ENCODE measurements at regions not wholly inside any gene's neighbourhood (a gene's known extent, or its start where the extent isn't known, plus 50 kb on each side); places are given as distances from the start of the nearest gene placed in this dataset.

GRCh38 chr6:170043150-170043819 is 247.6 kb downstream of the DLL1 start:
- WGBS, 3 donors = 81 to 85% (median 81%) methylated on average over 21 of the region's 21 CpGs
- Histone ChIP-seq H3K36me3 (ENCODE audit: control insufficient read depth in 3 of 3, insufficient read depth in 2 of 3, low read depth in 1 of 3, low read length in 3 of 3) (no peaks in the 10 kb centered on the region), H3K27ac (ENCODE audit: low read depth in 1 of 3, low read length in 2 of 3) (no peak overlapping the region), H3K4me1 (ENCODE audit: control insufficient read depth in 3 of 3, insufficient read depth in 2 of 3, low read depth in 1 of 3, low read length in 2 of 3) (no peaks in the 10 kb centered on the region), H3K4me3 (ENCODE audit: low read depth in 1 of 3, low read length in 3 of 3) (no peak overlapping the region), H3K27me3 (ENCODE audit: control insufficient read depth in 3 of 3, insufficient read depth in 3 of 3, low read length in 3 of 3) (no peaks in the 10 kb centered on the region), H3K9me3 (ENCODE audit: control insufficient read depth in 2 of 2, insufficient read depth in 1 of 2, low read depth in 1 of 2, low read length in 1 of 2) (peaks cover 0 to 4% of the 10 kb centered on the region in 2 donors)
- FAIRE-seq (no peak), DNase-seq (no peak)

DNA sequence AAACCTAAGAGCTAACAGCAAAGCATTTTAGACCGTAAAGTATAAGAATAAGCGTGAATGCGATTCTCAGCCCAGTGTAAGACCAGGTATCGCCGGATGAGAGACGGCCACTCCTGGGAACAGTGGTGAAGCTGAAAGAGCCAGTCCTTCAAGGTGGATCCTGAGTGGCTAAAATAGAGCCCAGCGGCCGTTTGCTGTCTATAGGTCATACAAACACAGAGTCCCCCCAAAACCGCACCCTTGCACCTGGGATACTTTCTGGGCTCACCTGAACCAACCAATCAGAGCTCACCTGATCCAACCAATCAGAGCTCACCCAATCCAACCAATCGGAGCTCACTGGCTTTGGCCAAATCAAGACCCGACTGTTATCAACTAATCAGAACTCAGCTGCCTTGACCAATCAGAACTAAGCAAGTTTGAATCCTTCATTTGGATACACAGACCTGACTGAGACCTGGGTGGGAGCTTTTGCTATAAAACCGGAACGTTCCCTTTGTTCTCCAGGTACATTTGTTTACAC is 248.2 kb downstream of the DLL1 start:
- no peak for FAIRE-seq
- H3K9me3 ChIP-seq (ENCODE audit: control insufficient read depth in 2 of 2, insufficient read depth in 1 of 2, low read depth in 1 of 2, low read length in 1 of 2) = no peaks in the 10 kb centered on the region
- H3K27ac ChIP-seq (ENCODE audit: low read depth in 1 of 3, low read length in 2 of 3) = no peak overlapping the region
- H3K4me3 ChIP-seq (ENCODE audit: low read depth in 1 of 3, low read length in 3 of 3) = no peak overlapping the region
- no peak for DNase-seq
- peaks cover 0 to 4% (median 0%) of the 10 kb centered on the region in 3 donors for H3K4me1 ChIP-seq (ENCODE audit: control insufficient read depth in 3 of 3, insufficient read depth in 2 of 3, low read depth in 1 of 3, low read length in 2 of 3)
- H3K27me3 ChIP-seq (ENCODE audit: control insufficient read depth in 3 of 3, insufficient read depth in 3 of 3, low read length in 3 of 3) = no peaks in the 10 kb centered on the region
- WGBS, 3 donors = 88 to 94% (median 90%) methylated on average over 13 of the region's 13 CpGs
- no peaks in the 10 kb centered on the region for H3K36me3 ChIP-seq (ENCODE audit: control insufficient read depth in 3 of 3, insufficient read depth in 2 of 3, low read depth in 1 of 3, low read length in 3 of 3)

GRCh38 chr6:170042123-170042522 is 248.8 kb downstream of the DLL1 start:
- no peaks in the 10 kb centered on the region for H3K36me3 ChIP-seq (ENCODE audit: control insufficient read depth in 3 of 3, insufficient read depth in 2 of 3, low read depth in 1 of 3, low read length in 3 of 3)
- H3K27ac ChIP-seq (ENCODE audit: low read depth in 1 of 3, low read length in 2 of 3) = no peak overlapping the region
- H3K9me3 ChIP-seq (ENCODE audit: control insufficient read depth in 2 of 2, insufficient read depth in 1 of 2, low read depth in 1 of 2, low read length in 1 of 2) = no peaks in the 10 kb centered on the region
- no peak overlapping the region for H3K4me3 ChIP-seq (ENCODE audit: low read depth in 1 of 3, low read length in 3 of 3)
- 65 to 73% (median 71%) methylated on average over 4 of the region's 4 CpGs for WGBS, 3 donors
- H3K4me1 ChIP-seq (ENCODE audit: control insufficient read depth in 3 of 3, insufficient read depth in 2 of 3, low read depth in 1 of 3, low read length in 2 of 3) = peaks cover 0 to 4% (median 0%) of the 10 kb centered on the region in 3 donors
- FAIRE-seq (no peak), DNase-seq (no peak)
- H3K27me3 ChIP-seq (ENCODE audit: control insufficient read depth in 3 of 3, insufficient read depth in 3 of 3, low read length in 3 of 3) = no peaks in the 10 kb centered on the region

DNA sequence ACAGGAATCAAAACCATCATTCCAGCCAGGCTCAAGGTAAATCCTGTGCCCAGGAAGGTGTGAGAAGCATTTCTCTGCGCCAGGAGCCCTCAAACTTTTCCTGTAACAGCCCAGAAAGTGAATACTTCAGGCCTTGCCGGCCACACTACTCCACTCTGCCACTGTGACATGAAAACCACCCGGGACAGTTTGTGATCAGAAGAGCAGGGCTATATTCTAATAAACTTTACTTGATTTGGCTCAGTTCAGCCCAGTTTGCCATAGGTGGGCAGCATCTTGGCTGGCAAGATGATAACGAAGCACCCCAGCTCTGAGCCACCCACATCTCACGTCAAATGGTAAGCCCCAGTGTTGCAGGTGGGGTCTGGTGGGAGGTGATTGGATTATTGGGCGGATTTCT is 249.4 kb downstream of the DLL1 start:
- Histone ChIP-seq H3K9me3 (ENCODE audit: control insufficient read depth in 2 of 2, insufficient read depth in 1 of 2, low read depth in 1 of 2, low read length in 1 of 2) (no peaks in the 10 kb centered on the region), H3K27ac (ENCODE audit: low read depth in 1 of 3, low read length in 2 of 3) (no peak overlapping the region), H3K27me3 (ENCODE audit: control insufficient read depth in 3 of 3, insufficient read depth in 3 of 3, low read length in 3 of 3) (no peaks in the 10 kb centered on the region), H3K4me3 (ENCODE audit: low read depth in 1 of 3, low read length in 3 of 3) (no peak overlapping the region), H3K36me3 (ENCODE audit: control insufficient read depth in 3 of 3, insufficient read depth in 2 of 3, low read depth in 1 of 3, low read length in 3 of 3) (no peaks in the 10 kb centered on the region), H3K4me1 (ENCODE audit: control insufficient read depth in 3 of 3, insufficient read depth in 2 of 3, low read depth in 1 of 3, low read length in 2 of 3) (peaks cover 0 to 4% (median 0%) of the 10 kb centered on the region in 3 donors)
- FAIRE-seq = no peak
- WGBS, 3 donors = 80 to 86% (median 84%) methylated on average over 6 of the region's 6 CpGs
- DNase-seq = no peak

- Histone ChIP-seq H3K36me3 (ENCODE audit: control insufficient read depth in 3 of 3, insufficient read depth in 2 of 3, low read depth in 1 of 3, low read length in 3 of 3) (no peaks in the 10 kb centered on the region), H3K4me1 (ENCODE audit: control insufficient read depth in 3 of 3, insufficient read depth in 2 of 3, low read depth in 1 of 3, low read length in 2 of 3) (peaks cover 0 to 4% (median 0%) of the 10 kb centered on the region in 3 donors), H3K27me3 (ENCODE audit: control insufficient read depth in 3 of 3, insufficient read depth in 3 of 3, low read length in 3 of 3) (no peaks in the 10 kb centered on the region), H3K4me3 (ENCODE audit: low read depth in 1 of 3, low read length in 3 of 3) (no peak overlapping the region), H3K9me3 (ENCODE audit: control insufficient read depth in 2 of 2, insufficient read depth in 1 of 2, low read depth in 1 of 2, low read length in 1 of 2) (peaks cover 0 to 3% of the 10 kb centered on the region in 2 donors), H3K27ac (ENCODE audit: low read depth in 1 of 3, low read length in 2 of 3) (no peak overlapping the region)
- DNase-seq (no peak), FAIRE-seq (no peak)
- WGBS, 3 donors = 73 to 86% (median 82%) methylated on average over 5 of the region's 5 CpGs
Observed at GRCh38 chr6:170040906-170041305, 250.0 kb downstream of the DLL1 start.

- WGBS, 3 donors = 56 to 78% (median 58%) methylated on average over 9 of the region's 9 CpGs
- no peak for FAIRE-seq
Observed at GRCh38 chr6:170040115-170040500, 250.8 kb downstream of the DLL1 start.

DNA sequence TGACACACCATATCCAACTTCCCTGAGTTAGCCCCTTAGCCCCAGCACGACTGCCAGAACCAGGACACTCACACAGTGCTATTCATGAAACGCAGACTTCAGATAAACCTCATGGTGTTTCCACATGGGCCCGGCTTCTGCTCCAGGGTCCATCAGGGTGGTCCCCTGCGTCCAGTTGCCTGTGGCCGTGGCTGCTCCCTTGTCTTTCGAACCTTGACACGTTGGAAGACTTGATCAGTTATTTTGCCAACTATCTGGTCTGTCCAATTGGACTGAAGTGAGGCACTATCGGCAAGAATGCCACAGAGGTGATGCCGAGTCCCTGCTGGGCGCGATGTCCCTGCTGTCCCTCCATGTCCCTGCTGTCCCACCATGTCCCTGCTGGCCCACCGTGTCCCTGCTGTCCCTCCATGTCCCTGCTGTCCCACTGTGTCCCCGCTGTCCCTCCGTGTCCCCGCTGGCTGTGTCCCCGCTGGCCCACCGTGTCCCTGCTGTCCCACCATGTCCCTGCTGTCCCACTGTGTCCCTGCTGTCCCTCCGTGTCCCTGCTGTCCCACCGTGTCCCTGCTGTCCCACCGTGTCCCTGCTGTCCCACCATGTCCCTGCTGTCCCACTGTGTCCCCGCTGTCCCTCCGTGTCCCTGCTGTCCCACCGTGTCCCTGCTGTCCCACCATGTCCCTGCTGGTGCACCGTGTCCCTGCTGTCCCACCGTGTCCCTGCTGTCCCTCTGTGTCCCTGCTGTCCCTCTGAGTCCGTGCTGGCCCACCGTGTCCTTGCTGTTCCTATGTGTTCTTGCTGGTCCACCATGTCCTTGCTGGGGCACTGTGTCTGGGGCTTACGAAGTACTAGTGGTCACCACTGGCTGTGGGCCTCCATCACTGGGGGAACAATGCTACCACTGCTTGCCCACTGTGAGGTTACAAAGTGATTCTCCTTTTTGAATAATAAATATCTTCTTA is 251.4 kb downstream of the DLL1 start:
- no peak for FAIRE-seq
- 82 to 86% (median 86%) methylated on average over 24 to 27 of the region's 28 CpGs for WGBS, 3 donors
- Histone ChIP-seq H3K4me3 (ENCODE audit: low read depth in 1 of 3, low read length in 3 of 3) (no peak overlapping the region), H3K27ac (ENCODE audit: low read depth in 1 of 3, low read length in 2 of 3) (peak overlapping the region in 1 of 3 donors; percentile 86), H3K36me3 (ENCODE audit: control insufficient read depth in 3 of 3, insufficient read depth in 2 of 3, low read depth in 1 of 3, low read length in 3 of 3) (no peaks in the 10 kb centered on the region), H3K27me3 (ENCODE audit: control insufficient read depth in 3 of 3, insufficient read depth in 3 of 3, low read length in 3 of 3) (no peaks in the 10 kb centered on the region), H3K4me1 (ENCODE audit: control insufficient read depth in 3 of 3, insufficient read depth in 2 of 3, low read depth in 1 of 3, low read length in 2 of 3) (peaks cover 0 to 4% (median 0%) of the 10 kb centered on the region in 3 donors), H3K9me3 (ENCODE audit: control insufficient read depth in 2 of 2, insufficient read depth in 1 of 2, low read depth in 1 of 2, low read length in 1 of 2) (peaks cover 0 to 7% of the 10 kb centered on the region in 2 donors)
- no peak for DNase-seq

More at GRCh38 chr6:170040115-170040500, 250.8 kb downstream of the DLL1 start:
- DNase-seq = no peak
- Histone ChIP-seq H3K36me3 (ENCODE audit: control insufficient read depth in 3 of 3, insufficient read depth in 2 of 3, low read depth in 1 of 3, low read length in 3 of 3) (no peaks in the 10 kb centered on the region), H3K27me3 (ENCODE audit: control insufficient read depth in 3 of 3, insufficient read depth in 3 of 3, low read length in 3 of 3) (no peaks in the 10 kb centered on the region), H3K9me3 (ENCODE audit: control insufficient read depth in 2 of 2, insufficient read depth in 1 of 2, low read depth in 1 of 2, low read length in 1 of 2) (peaks cover 0 to 7% of the 10 kb centered on the region in 2 donors), H3K4me1 (ENCODE audit: control insufficient read depth in 3 of 3, insufficient read depth in 2 of 3, low read depth in 1 of 3, low read length in 2 of 3) (peaks cover 0 to 4% (median 0%) of the 10 kb centered on the region in 3 donors), H3K27ac (ENCODE audit: low read depth in 1 of 3, low read length in 2 of 3) (no peak overlapping the region), H3K4me3 (ENCODE audit: low read depth in 1 of 3, low read length in 3 of 3) (no peak overlapping the region)

- Histone ChIP-seq H3K4me3 (ENCODE audit: low read depth in 1 of 3, low read length in 3 of 3) (no peak overlapping the region), H3K9me3 (ENCODE audit: control insufficient read depth in 2 of 2, insufficient read depth in 1 of 2, low read depth in 1 of 2, low read length in 1 of 2) (peaks cover 0 to 10% of the 10 kb centered on the region in 2 donors), H3K27ac (ENCODE audit: low read depth in 1 of 3, low read length in 2 of 3) (peak overlapping the region in 1 of 3 donors; percentile 86), H3K4me1 (ENCODE audit: control insufficient read depth in 3 of 3, insufficient read depth in 2 of 3, low read depth in 1 of 3, low read length in 2 of 3) (peaks cover 0 to 4% (median 0%) of the 10 kb centered on the region in 3 donors), H3K36me3 (ENCODE audit: control insufficient read depth in 3 of 3, insufficient read depth in 2 of 3, low read depth in 1 of 3, low read length in 3 of 3) (no peaks in the 10 kb centered on the region), H3K27me3 (ENCODE audit: control insufficient read depth in 3 of 3, insufficient read depth in 3 of 3, low read length in 3 of 3) (no peaks in the 10 kb centered on the region)
- FAIRE-seq (no peak), DNase-seq (no peak)
- WGBS, 3 donors = 56 to 59% (median 58%) methylated on average over 9 of the region's 9 CpGs
Observed at GRCh38 chr6:170038708-170039107, 252.2 kb downstream of the DLL1 start.

All from small intestine (tissue), 7 donors.